ENCODE measurements at regions not wholly inside any gene's neighbourhood (a gene's known extent, or its start where the extent isn't known, plus 50 kb on each side); places are given as distances from the start of the nearest gene placed in this dataset.

DNA sequence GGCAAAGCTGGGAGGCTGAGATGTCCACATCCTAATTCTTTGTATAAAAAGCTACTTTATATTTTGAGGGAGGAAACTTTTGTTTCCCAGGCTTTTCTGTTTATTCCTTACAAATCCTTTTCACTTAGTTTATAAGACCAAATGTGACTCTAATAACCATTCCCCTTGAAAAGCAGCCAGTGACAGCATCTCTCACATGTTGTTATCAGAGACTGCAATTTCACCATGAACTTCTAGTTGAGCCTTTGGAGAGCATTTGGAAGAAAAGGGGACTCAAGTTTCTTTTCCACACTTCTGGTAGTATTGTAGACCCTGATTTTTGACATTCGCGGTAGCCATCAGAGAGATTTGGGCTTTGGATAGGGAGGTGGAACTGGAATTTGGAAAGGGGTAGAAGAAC lies 215.8 kb downstream of the RNF144B start:
- Histone ChIP-seq H3K36me3 (ENCODE audit: control insufficient read depth in 1 of 2, insufficient read depth in 2 of 2, low read length in 2 of 2) (no peaks in the 10 kb centered on the region), H3K27ac (ENCODE audit: low read depth, low read length) (no peak overlapping the region), H3K9me2 (ENCODE audit: insufficient read depth) (no peaks in the 10 kb centered on the region), H3K9me3 (ENCODE audit: control insufficient read depth in 1 of 2, insufficient read depth in 1 of 2, low read depth in 1 of 2, low read length in 2 of 2) (no peaks in the 10 kb centered on the region), H3K4me3 (replicated peaks in 1 of 2; ENCODE audit: low read depth in 1 of 2, low read length in 2 of 2) (no peak overlapping the region), H3K9ac (ENCODE audit: low read length) (no peak overlapping the region), H3K27me3 (ENCODE audit: insufficient read depth, low read length) (no peaks in the 10 kb centered on the region), H2AFZ (ENCODE audit: low read depth, low read length, poor library complexity, severe bottlenecking) (no peak overlapping the region), H3K79me2 (ENCODE audit: insufficient read depth, low read length) (no peaks in the 10 kb centered on the region), H3K4me1 (ENCODE audit: control insufficient read depth in 1 of 2, insufficient read depth in 2 of 2, low read length in 2 of 2) (no peaks in the 10 kb centered on the region), H3K4me2 (ENCODE audit: low read length) (no peak overlapping the region), H4K20me1 (ENCODE audit: insufficient read depth) (no peaks in the 10 kb centered on the region)
- DNase-seq (ENCODE audit: low read depth, low spot score), result no peak
- TF ChIP-seq ZBTB33 (IDR thresholded peaks at IDR 0.05; ENCODE audit: extremely low read depth, insufficient replicate concordance, low read length) (no peak), REST (IDR thresholded peaks at IDR 0.05; ENCODE audit: low read depth) (no peak), ELF1 (IDR thresholded peaks at IDR 0.05; ENCODE audit: borderline replicate concordance, low read depth) (no peak), TCF7L2 (IDR thresholded peaks at IDR 0.05; ENCODE audit: borderline replicate concordance, extremely low read depth, insufficient read depth, insufficient read length) (no peak), POLR2AphosphoS5 (IDR thresholded peaks at IDR 0.05; ENCODE audit: low read depth, low read length) (no peak), CBX3 (IDR thresholded peaks at IDR 0.05; ENCODE audit: low read depth) (no peak), SP1 (IDR thresholded peaks at IDR 0.05; ENCODE audit: low read depth) (no peak), JUND (IDR thresholded peaks at IDR 0.05) (no peak), ZNF274 (IDR thresholded peaks at IDR 0.05; ENCODE audit: low read depth, low read length) (no peak), EZH2 (IDR thresholded peaks at IDR 0.05) (no peak), YY1 (IDR thresholded peaks at IDR 0.05; ENCODE audit: extremely low read depth, insufficient replicate concordance, low read depth, low read length) (no peak), RAD21 (IDR thresholded peaks at IDR 0.05; ENCODE audit: low read depth) (no peak), SRF (IDR thresholded peaks at IDR 0.05; ENCODE audit: low read depth) (no peak), FOSL1 (IDR thresholded peaks at IDR 0.05; ENCODE audit: low read depth) (no peak)
- TF ChIP-seq, protein P1, sequence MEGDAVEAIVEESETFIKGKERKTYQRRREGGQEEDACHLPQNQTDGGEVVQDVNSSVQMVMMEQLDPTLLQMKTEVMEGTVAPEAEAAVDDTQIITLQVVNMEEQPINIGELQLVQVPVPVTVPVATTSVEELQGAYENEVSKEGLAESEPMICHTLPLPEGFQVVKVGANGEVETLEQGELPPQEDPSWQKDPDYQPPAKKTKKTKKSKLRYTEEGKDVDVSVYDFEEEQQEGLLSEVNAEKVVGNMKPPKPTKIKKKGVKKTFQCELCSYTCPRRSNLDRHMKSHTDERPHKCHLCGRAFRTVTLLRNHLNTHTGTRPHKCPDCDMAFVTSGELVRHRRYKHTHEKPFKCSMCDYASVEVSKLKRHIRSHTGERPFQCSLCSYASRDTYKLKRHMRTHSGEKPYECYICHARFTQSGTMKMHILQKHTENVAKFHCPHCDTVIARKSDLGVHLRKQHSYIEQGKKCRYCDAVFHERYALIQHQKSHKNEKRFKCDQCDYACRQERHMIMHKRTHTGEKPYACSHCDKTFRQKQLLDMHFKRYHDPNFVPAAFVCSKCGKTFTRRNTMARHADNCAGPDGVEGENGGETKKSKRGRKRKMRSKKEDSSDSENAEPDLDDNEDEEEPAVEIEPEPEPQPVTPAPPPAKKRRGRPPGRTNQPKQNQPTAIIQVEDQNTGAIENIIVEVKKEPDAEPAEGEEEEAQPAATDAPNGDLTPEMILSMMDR (IDR thresholded peaks at IDR 0.05 in 2 of 3, conservative IDR thresholded peaks at IDR 0.05 in 1 of 3; ENCODE audit: borderline replicate concordance in 1 of 3, insufficient read depth in 1 of 3, low read depth in 2 of 3, low read length in 2 of 3), result no peak
- intact Hi-C loops (cut with micrococcal nuclease), result no loop called here
- RAD21 ChIA-PET (ENCODE audit: low non-redundant PET in 1 of 2, low total read pairs in 2 of 2, uncharacterized antibody in 2 of 2, unreplicated experiment in 2 of 2), result no interaction called here
- ATAC-seq, result no peak
- no TSS peak for BruUV-seq (replicated peaks)
- POLR2A ChIA-PET, result no interaction called here
- CTCF ChIA-PET, result no interaction called here
